Right lobe of liver (tissue), 4 donors: ENCODE measurements at regions not wholly inside any gene's neighbourhood (a gene's known extent, or its start where the extent isn't known, plus 50 kb on each side); places are given as distances from the start of the nearest gene placed in this dataset.
"Not testable (repeated sequence)": the region's sequence is repeated elsewhere in the genome, so short reads cannot be mapped to it uniquely, and the experiment has no call there.

Source experiments
- POLR2A ChIP-seq: fragments of 450-650 bp; IDR thresholded peaks from one replicate; pipeline ENCODE4 v1.6.1; 2017; ENCODE audit warnings: antibody characterized with exemption, mild to moderate bottlenecking
- TF ChIP-seq, protein P1 (sequence below), 4 donors: fragments of 200-600 bp in 3 of 4; fragments of 450-650 bp in 1 of 4; IDR thresholded peaks; one replicate each; pipeline versions ENCODE4 v1.5.1 to v1.8.0; 2016 to 2022; ENCODE audit warnings: antibody characterized with exemption in 4 of 4, mild to moderate bottlenecking in 2 of 4
- donor health status: DM: no; HTN: no; CAD: no.
- donor health status: DM: no; HTN: no; CAD: no.
- donor health status: DM: no; HTN: yes; CAD: no.

DNA sequence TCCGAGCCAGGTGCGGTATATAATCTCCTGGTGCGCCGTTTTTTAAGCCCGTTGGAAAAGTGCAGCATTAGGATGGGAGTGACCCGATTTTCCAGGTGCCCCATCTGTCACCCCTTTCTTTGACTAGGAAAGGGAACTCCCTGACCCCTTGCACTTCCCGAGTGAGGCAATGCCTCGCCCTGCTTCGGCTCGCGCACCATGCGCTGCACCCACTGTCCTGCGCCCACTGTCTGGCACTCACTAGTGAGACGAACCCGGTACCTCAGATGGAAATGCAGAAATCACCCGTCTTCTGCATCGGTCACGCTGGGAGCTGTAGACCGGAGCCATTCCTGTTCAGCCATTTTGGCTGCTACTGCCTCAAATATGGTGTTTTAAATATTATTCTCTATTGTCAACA is 198.0 kb downstream of the MEIS1 start:
- TF ChIP-seq, protein P1, sequence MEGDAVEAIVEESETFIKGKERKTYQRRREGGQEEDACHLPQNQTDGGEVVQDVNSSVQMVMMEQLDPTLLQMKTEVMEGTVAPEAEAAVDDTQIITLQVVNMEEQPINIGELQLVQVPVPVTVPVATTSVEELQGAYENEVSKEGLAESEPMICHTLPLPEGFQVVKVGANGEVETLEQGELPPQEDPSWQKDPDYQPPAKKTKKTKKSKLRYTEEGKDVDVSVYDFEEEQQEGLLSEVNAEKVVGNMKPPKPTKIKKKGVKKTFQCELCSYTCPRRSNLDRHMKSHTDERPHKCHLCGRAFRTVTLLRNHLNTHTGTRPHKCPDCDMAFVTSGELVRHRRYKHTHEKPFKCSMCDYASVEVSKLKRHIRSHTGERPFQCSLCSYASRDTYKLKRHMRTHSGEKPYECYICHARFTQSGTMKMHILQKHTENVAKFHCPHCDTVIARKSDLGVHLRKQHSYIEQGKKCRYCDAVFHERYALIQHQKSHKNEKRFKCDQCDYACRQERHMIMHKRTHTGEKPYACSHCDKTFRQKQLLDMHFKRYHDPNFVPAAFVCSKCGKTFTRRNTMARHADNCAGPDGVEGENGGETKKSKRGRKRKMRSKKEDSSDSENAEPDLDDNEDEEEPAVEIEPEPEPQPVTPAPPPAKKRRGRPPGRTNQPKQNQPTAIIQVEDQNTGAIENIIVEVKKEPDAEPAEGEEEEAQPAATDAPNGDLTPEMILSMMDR (IDR thresholded peaks at IDR 0.05): not testable (repeated sequence)
- not testable (repeated sequence) for TF ChIP-seq POLR2A
